ENCODE measurements at regions not wholly inside any gene's neighbourhood (a gene's known extent, or its start where the extent isn't known, plus 50 kb on each side); places are given as distances from the start of the nearest gene placed in this dataset.

DNA sequence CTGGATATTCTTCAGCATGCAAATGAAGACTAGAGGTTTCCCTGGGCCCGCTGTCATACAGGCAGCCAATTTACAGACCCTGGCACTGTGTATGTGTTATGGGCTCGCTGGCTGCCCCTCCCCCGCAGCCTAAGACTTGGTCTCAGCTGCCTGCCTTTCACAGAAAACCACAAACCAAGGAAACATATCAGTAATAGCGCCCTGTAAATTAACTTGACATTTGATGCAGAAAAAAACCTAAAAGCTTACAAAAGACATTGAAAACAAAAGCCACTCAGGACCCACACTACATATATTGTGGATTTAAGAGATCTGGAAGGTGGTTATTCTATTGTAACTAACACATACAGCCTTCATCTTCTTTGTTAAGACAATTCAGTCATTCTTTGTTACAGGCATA lies 287.0 kb upstream of the TMEM161B start:
- Histone ChIP-seq H3K9me2 (replicated peaks; ENCODE audit: insufficient read depth, low read length) (no peaks in the 10 kb centered on the region), H3K79me2 (ENCODE audit: low read length) (no peaks in the 10 kb centered on the region), H3K4me3 (ENCODE audit: low read length) (no peak overlapping the region), H3K4me2 (ENCODE audit: low read depth, low read length, poor library complexity, severe bottlenecking) (no peak overlapping the region), H3K9ac (ENCODE audit: low read length) (no peak overlapping the region), H3K4me1 (ENCODE audit: low read length) (peaks cover 7% of the 10 kb centered on the region), H4K20me1 (ENCODE audit: insufficient read depth, low read depth, low read length) (no peaks in the 10 kb centered on the region), H2AFZ (ENCODE audit: low read length) (no peak overlapping the region), H3K27me3 (ENCODE audit: low read length) (no peaks in the 10 kb centered on the region), H3K9me3 (ENCODE audit: low read length) (no peaks in the 10 kb centered on the region), H3K36me3 (ENCODE audit: insufficient read depth, low read length) (no peaks in the 10 kb centered on the region), H3K27ac (ENCODE audit: low read length) (no peak overlapping the region)
- no peak for DNase-seq

- no peaks in the 10 kb centered on the region for H3K9me3 ChIP-seq (ENCODE audit: low read length)
Observed at GRCh38 chr5:88553986-88554385, 285.3 kb upstream of the TMEM161B start.

GRCh38 chr5:88553136-88553875 lies 284.7 kb upstream of the TMEM161B start:
- no peaks in the 10 kb centered on the region for H3K79me2 ChIP-seq (ENCODE audit: low read length)
- no peaks in the 10 kb centered on the region for H3K9me3 ChIP-seq (ENCODE audit: low read length)
- peaks cover 7% of the 10 kb centered on the region for H3K4me1 ChIP-seq (ENCODE audit: low read length)
- H4K20me1 ChIP-seq (ENCODE audit: insufficient read depth, low read depth, low read length): no peaks in the 10 kb centered on the region
- no peak overlapping the region for H3K4me2 ChIP-seq (ENCODE audit: low read depth, low read length, poor library complexity, severe bottlenecking)
- no peaks in the 10 kb centered on the region for H3K27me3 ChIP-seq (ENCODE audit: low read length)
- no peak overlapping the region for H3K4me3 ChIP-seq (ENCODE audit: low read length)
- no peak overlapping the region for H3K9ac ChIP-seq (ENCODE audit: low read length)
- DNase-seq: no peak
- H3K27ac ChIP-seq (ENCODE audit: low read length): no peak overlapping the region
- no peaks in the 10 kb centered on the region for H3K9me2 ChIP-seq (replicated peaks; ENCODE audit: insufficient read depth, low read length)
- H2AFZ ChIP-seq (ENCODE audit: low read length): no peak overlapping the region
- no peaks in the 10 kb centered on the region for H3K36me3 ChIP-seq (ENCODE audit: insufficient read depth, low read length)

More at GRCh38 chr5:88553986-88554385, 285.3 kb upstream of the TMEM161B start:
- Histone ChIP-seq H3K36me3 (ENCODE audit: insufficient read depth, low read length) (no peaks in the 10 kb centered on the region), H4K20me1 (ENCODE audit: insufficient read depth, low read depth, low read length) (no peaks in the 10 kb centered on the region), H2AFZ (ENCODE audit: low read length) (no peak overlapping the region), H3K4me1 (ENCODE audit: low read length) (peaks cover 7% of the 10 kb centered on the region), H3K27me3 (ENCODE audit: low read length) (no peaks in the 10 kb centered on the region), H3K79me2 (ENCODE audit: low read length) (no peaks in the 10 kb centered on the region), H3K27ac (ENCODE audit: low read length) (no peak overlapping the region), H3K4me2 (ENCODE audit: low read depth, low read length, poor library complexity, severe bottlenecking) (no peak overlapping the region), H3K9me2 (replicated peaks; ENCODE audit: insufficient read depth, low read length) (no peaks in the 10 kb centered on the region), H3K9ac (ENCODE audit: low read length) (no peak overlapping the region), H3K4me3 (ENCODE audit: low read length) (no peak overlapping the region)
- no peak for DNase-seq

DNA sequence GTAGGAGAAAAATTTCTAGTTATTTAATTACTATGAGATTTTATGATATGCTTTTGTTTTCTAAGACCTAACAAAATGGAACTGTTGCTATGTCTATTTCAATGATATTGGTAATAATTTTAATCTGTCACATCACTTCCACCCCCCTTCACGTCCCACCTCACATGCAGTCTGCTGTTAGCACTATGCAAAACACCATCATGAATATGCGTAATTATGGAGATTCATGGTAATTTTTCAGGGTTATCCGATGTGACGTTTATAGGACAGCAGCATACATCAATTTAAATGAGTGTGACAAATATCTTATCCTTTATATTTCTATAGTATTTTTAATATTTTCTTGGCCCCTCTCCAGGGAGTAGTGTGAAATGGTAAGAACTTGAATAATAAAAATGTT lies 283.8 kb upstream of the TMEM161B start:
- no peaks in the 10 kb centered on the region for H3K9me3 ChIP-seq (ENCODE audit: low read length)
- H3K36me3 ChIP-seq (ENCODE audit: insufficient read depth, low read length): no peaks in the 10 kb centered on the region
- no peak overlapping the region for H3K4me2 ChIP-seq (ENCODE audit: low read depth, low read length, poor library complexity, severe bottlenecking)
- no peak for DNase-seq
- H3K4me3 ChIP-seq (ENCODE audit: low read length): no peak overlapping the region
- no peak overlapping the region for H3K27ac ChIP-seq (ENCODE audit: low read length)
- H3K79me2 ChIP-seq (ENCODE audit: low read length): no peaks in the 10 kb centered on the region
- H3K9ac ChIP-seq (ENCODE audit: low read length): no peak overlapping the region
- no peaks in the 10 kb centered on the region for H4K20me1 ChIP-seq (ENCODE audit: insufficient read depth, low read depth, low read length)
- H3K27me3 ChIP-seq (ENCODE audit: low read length): no peaks in the 10 kb centered on the region
- no peaks in the 10 kb centered on the region for H3K9me2 ChIP-seq (replicated peaks; ENCODE audit: insufficient read depth, low read length)
- peaks cover 7% of the 10 kb centered on the region for H3K4me1 ChIP-seq (ENCODE audit: low read length)
- no peak overlapping the region for H2AFZ ChIP-seq (ENCODE audit: low read length)

- Histone ChIP-seq H3K4me1 (ENCODE audit: low read length) (peaks cover 7% of the 10 kb centered on the region), H3K79me2 (ENCODE audit: low read length) (no peaks in the 10 kb centered on the region), H3K4me2 (ENCODE audit: low read depth, low read length, poor library complexity, severe bottlenecking) (no peak overlapping the region), H3K4me3 (ENCODE audit: low read length) (no peak overlapping the region), H3K9me3 (ENCODE audit: low read length) (no peaks in the 10 kb centered on the region), H4K20me1 (ENCODE audit: insufficient read depth, low read depth, low read length) (no peaks in the 10 kb centered on the region), H3K9me2 (replicated peaks; ENCODE audit: insufficient read depth, low read length) (no peaks in the 10 kb centered on the region), H3K27ac (ENCODE audit: low read length) (no peak overlapping the region), H3K9ac (ENCODE audit: low read length) (no peak overlapping the region), H3K27me3 (ENCODE audit: low read length) (no peaks in the 10 kb centered on the region), H3K36me3 (ENCODE audit: insufficient read depth, low read length) (no peaks in the 10 kb centered on the region), H2AFZ (ENCODE audit: low read length) (no peak overlapping the region)
- no peak for DNase-seq
Observed at GRCh38 chr5:88551724-88552345, 283.2 kb upstream of the TMEM161B start.

DNA sequence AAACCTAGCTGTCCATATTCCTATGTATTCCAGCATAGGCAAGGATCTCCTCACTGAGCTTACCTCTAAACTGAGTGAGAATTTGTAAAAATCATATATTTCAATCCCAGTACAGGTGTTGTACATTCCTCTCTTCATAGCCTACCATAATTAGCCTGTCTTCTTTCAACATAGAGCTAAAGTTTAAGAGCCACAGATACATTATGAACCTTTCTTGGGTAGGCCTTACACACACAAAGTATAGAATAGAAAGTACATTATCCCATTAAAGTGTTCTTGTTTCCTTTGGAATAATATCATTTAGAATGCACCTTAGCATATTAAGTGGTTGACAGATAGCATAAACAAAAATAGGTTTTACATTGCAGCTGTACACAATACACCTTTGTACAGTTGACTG lies 282.1 kb upstream of the TMEM161B start:
- H3K27me3 ChIP-seq (ENCODE audit: low read length): no peaks in the 10 kb centered on the region
- H2AFZ ChIP-seq (ENCODE audit: low read length): no peak overlapping the region
- H3K27ac ChIP-seq (ENCODE audit: low read length): no peak overlapping the region
- no peaks in the 10 kb centered on the region for H3K79me2 ChIP-seq (ENCODE audit: low read length)
- no peaks in the 10 kb centered on the region for H3K9me2 ChIP-seq (replicated peaks; ENCODE audit: insufficient read depth, low read length)
- H3K4me3 ChIP-seq (ENCODE audit: low read length): no peak overlapping the region
- H3K4me1 ChIP-seq (ENCODE audit: low read length): peaks cover 6% of the 10 kb centered on the region
- H4K20me1 ChIP-seq (ENCODE audit: insufficient read depth, low read depth, low read length): no peaks in the 10 kb centered on the region
- H3K9me3 ChIP-seq (ENCODE audit: low read length): no peaks in the 10 kb centered on the region
- H3K4me2 ChIP-seq (ENCODE audit: low read depth, low read length, poor library complexity, severe bottlenecking): no peak overlapping the region
- H3K36me3 ChIP-seq (ENCODE audit: insufficient read depth, low read length): no peaks in the 10 kb centered on the region
- no peak overlapping the region for H3K9ac ChIP-seq (ENCODE audit: low read length)
- no peak for DNase-seq

GRCh38 chr5:88548136-88548805 lies 279.6 kb upstream of the TMEM161B start:
- Histone ChIP-seq H3K79me2 (ENCODE audit: low read length) (no peaks in the 10 kb centered on the region), H4K20me1 (ENCODE audit: insufficient read depth, low read depth, low read length) (no peaks in the 10 kb centered on the region), H3K4me2 (ENCODE audit: low read depth, low read length, poor library complexity, severe bottlenecking) (no peak overlapping the region), H2AFZ (ENCODE audit: low read length) (no peak overlapping the region), H3K9me2 (replicated peaks; ENCODE audit: insufficient read depth, low read length) (no peaks in the 10 kb centered on the region), H3K9ac (ENCODE audit: low read length) (no peak overlapping the region), H3K27me3 (ENCODE audit: low read length) (no peaks in the 10 kb centered on the region), H3K9me3 (ENCODE audit: low read length) (no peaks in the 10 kb centered on the region), H3K4me1 (ENCODE audit: low read length) (no peaks in the 10 kb centered on the region), H3K4me3 (ENCODE audit: low read length) (no peak overlapping the region), H3K27ac (ENCODE audit: low read length) (no peak overlapping the region), H3K36me3 (ENCODE audit: insufficient read depth, low read length) (no peaks in the 10 kb centered on the region)
- DNase-seq: no peak

GRCh38 chr5:88545338-88545737 lies 276.7 kb upstream of the TMEM161B start:
- H3K9ac ChIP-seq (ENCODE audit: low read length): no peak overlapping the region
- H3K4me3 ChIP-seq (ENCODE audit: low read length): no peak overlapping the region
- H2AFZ ChIP-seq (ENCODE audit: low read length): no peak overlapping the region
- no peaks in the 10 kb centered on the region for H3K27me3 ChIP-seq (ENCODE audit: low read length)
- H3K4me2 ChIP-seq (ENCODE audit: low read depth, low read length, poor library complexity, severe bottlenecking): no peak overlapping the region
- H3K79me2 ChIP-seq (ENCODE audit: low read length): no peaks in the 10 kb centered on the region
- no peak for DNase-seq
- H3K4me1 ChIP-seq (ENCODE audit: low read length): no peaks in the 10 kb centered on the region
- H3K36me3 ChIP-seq (ENCODE audit: insufficient read depth, low read length): no peaks in the 10 kb centered on the region
- H3K9me2 ChIP-seq (replicated peaks; ENCODE audit: insufficient read depth, low read length): no peaks in the 10 kb centered on the region
- no peak overlapping the region for H3K27ac ChIP-seq (ENCODE audit: low read length)
- H4K20me1 ChIP-seq (ENCODE audit: insufficient read depth, low read depth, low read length): no peaks in the 10 kb centered on the region
- H3K9me3 ChIP-seq (ENCODE audit: low read length): no peaks in the 10 kb centered on the region
